Liver (tissue), 3 donors: ENCODE measurements at regions not wholly inside any gene's neighbourhood (a gene's known extent, or its start where the extent isn't known, plus 50 kb on each side); places are given as distances from the start of the nearest gene placed in this dataset.

ENCODE experiments used
- EGR1 ChIP-seq, 2 donors: IDR thresholded peaks; 2 replicates each; pipeline ENCODE4 v1.6.1; 2016 to 2018; ENCODE audit warnings: antibody characterized with exemption in 2 of 2, low read depth in 2 of 2
- FOXA2 ChIP-seq: IDR thresholded peaks from 2 replicates; pipeline ENCODE4 v1.6.1; 2016; ENCODE audit warnings: antibody characterized with exemption
- GABPA ChIP-seq, 2 donors: IDR thresholded peaks in 1 of 2; conservative IDR thresholded peaks in 1 of 2; 2 replicates each; pipeline ENCODE4 v1.6.1; 2016; ENCODE audit warnings: antibody characterized with exemption in 2 of 2, mild to moderate bottlenecking in 1 of 2, moderate library complexity in 1 of 2
- HNF4G ChIP-seq: IDR thresholded peaks from 2 replicates; pipeline ENCODE4 v1.6.1; 2016; ENCODE audit warnings: antibody characterized with exemption
- JUND ChIP-seq, 2 donors: IDR thresholded peaks; 2 replicates each; pipeline ENCODE4 v1.6.1; 2016; ENCODE audit warnings: antibody characterized with exemption in 2 of 2
- RAD21 ChIP-seq, 2 donors: IDR thresholded peaks; 2 replicates each; pipeline ENCODE4 v1.6.1; 2016; ENCODE audit warnings: antibody characterized with exemption in 2 of 2, mild to moderate bottlenecking in 2 of 2
- SP1 ChIP-seq: IDR thresholded peaks from 2 replicates; pipeline ENCODE4 v1.6.1; 2018; ENCODE audit warnings: antibody characterized with exemption, mild to moderate bottlenecking
- TAF1 ChIP-seq: conservative IDR thresholded peaks from 2 replicates; pipeline ENCODE4 v1.6.1; 2016; ENCODE audit warnings: antibody characterized with exemption, mild to moderate bottlenecking
- YY1 ChIP-seq: IDR thresholded peaks from 2 replicates; pipeline ENCODE4 v1.6.1; 2016; ENCODE audit warnings: antibody characterized with exemption, mild to moderate bottlenecking
- TF ChIP-seq, protein P1 (sequence below): fragments of 150-350 bp; IDR thresholded peaks from 2 replicates; pipeline ENCODE4 v1.5.1; 2017; ENCODE audit warnings: improper control_type of control experiment, low read depth, low read length; ENCODE audit not compliant: missing input control
- TF ChIP-seq, protein P2 (sequence below): IDR thresholded peaks from 2 replicates; pipeline ENCODE4 v1.6.1; 2016; ENCODE audit warnings: antibody characterized with exemption
- TF ChIP-seq, protein P3 (sequence below): IDR thresholded peaks from 2 replicates; pipeline ENCODE4 v1.6.1; 2016; ENCODE audit warnings: antibody characterized with exemption, mild to moderate bottlenecking
- TF ChIP-seq, protein P4 (sequence below): IDR thresholded peaks from 2 replicates; pipeline ENCODE4 v1.6.1; 2016; ENCODE audit warnings: antibody characterized with exemption
- TF ChIP-seq, protein P5 (sequence below): IDR thresholded peaks from 2 replicates; pipeline ENCODE4 v1.6.1; 2016; ENCODE audit warnings: antibody characterized with exemption
- donor health status: healthy.
- donor health status: healthy.

DNA sequence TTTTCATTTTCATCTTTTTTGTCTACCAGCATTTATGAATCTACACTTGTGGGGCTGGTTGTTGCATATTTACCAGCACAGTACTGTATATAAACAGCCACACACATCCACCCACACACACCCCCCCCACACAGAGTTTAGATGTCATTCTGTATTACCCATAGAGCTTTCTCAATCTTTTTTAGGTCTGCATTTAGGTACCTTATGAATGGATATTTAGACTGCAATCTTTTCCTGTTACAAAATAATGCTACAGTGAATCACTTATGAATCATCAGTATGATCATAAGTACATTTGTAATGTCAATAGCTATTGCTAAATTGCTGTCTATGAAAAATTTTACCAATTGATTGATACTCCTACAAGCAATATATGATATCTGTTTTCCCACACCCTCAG lies 67.3 kb upstream of the STK38L start:
- TF ChIP-seq, protein P1, sequence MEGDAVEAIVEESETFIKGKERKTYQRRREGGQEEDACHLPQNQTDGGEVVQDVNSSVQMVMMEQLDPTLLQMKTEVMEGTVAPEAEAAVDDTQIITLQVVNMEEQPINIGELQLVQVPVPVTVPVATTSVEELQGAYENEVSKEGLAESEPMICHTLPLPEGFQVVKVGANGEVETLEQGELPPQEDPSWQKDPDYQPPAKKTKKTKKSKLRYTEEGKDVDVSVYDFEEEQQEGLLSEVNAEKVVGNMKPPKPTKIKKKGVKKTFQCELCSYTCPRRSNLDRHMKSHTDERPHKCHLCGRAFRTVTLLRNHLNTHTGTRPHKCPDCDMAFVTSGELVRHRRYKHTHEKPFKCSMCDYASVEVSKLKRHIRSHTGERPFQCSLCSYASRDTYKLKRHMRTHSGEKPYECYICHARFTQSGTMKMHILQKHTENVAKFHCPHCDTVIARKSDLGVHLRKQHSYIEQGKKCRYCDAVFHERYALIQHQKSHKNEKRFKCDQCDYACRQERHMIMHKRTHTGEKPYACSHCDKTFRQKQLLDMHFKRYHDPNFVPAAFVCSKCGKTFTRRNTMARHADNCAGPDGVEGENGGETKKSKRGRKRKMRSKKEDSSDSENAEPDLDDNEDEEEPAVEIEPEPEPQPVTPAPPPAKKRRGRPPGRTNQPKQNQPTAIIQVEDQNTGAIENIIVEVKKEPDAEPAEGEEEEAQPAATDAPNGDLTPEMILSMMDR = no peak
- TF ChIP-seq, protein P2, sequence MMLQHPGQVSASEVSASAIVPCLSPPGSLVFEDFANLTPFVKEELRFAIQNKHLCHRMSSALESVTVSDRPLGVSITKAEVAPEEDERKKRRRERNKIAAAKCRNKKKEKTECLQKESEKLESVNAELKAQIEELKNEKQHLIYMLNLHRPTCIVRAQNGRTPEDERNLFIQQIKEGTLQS = no peak
- TF ChIP-seq TAF1 = no peak
- TF ChIP-seq HNF4G = no peak
- TF ChIP-seq SP1 = no peak
- TF ChIP-seq, protein P3, sequence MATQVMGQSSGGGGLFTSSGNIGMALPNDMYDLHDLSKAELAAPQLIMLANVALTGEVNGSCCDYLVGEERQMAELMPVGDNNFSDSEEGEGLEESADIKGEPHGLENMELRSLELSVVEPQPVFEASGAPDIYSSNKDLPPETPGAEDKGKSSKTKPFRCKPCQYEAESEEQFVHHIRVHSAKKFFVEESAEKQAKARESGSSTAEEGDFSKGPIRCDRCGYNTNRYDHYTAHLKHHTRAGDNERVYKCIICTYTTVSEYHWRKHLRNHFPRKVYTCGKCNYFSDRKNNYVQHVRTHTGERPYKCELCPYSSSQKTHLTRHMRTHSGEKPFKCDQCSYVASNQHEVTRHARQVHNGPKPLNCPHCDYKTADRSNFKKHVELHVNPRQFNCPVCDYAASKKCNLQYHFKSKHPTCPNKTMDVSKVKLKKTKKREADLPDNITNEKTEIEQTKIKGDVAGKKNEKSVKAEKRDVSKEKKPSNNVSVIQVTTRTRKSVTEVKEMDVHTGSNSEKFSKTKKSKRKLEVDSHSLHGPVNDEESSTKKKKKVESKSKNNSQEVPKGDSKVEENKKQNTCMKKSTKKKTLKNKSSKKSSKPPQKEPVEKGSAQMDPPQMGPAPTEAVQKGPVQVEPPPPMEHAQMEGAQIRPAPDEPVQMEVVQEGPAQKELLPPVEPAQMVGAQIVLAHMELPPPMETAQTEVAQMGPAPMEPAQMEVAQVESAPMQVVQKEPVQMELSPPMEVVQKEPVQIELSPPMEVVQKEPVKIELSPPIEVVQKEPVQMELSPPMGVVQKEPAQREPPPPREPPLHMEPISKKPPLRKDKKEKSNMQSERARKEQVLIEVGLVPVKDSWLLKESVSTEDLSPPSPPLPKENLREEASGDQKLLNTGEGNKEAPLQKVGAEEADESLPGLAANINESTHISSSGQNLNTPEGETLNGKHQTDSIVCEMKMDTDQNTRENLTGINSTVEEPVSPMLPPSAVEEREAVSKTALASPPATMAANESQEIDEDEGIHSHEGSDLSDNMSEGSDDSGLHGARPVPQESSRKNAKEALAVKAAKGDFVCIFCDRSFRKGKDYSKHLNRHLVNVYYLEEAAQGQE = no peak
- TF ChIP-seq, protein P4, sequence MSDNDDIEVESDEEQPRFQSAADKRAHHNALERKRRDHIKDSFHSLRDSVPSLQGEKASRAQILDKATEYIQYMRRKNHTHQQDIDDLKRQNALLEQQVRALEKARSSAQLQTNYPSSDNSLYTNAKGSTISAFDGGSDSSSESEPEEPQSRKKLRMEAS = no peak
- no peak for TF ChIP-seq YY1
- no peak for TF ChIP-seq RAD21 (IDR thresholded peaks at IDR 0.05)
- no peak for TF ChIP-seq FOXA2
- TF ChIP-seq, protein P5, sequence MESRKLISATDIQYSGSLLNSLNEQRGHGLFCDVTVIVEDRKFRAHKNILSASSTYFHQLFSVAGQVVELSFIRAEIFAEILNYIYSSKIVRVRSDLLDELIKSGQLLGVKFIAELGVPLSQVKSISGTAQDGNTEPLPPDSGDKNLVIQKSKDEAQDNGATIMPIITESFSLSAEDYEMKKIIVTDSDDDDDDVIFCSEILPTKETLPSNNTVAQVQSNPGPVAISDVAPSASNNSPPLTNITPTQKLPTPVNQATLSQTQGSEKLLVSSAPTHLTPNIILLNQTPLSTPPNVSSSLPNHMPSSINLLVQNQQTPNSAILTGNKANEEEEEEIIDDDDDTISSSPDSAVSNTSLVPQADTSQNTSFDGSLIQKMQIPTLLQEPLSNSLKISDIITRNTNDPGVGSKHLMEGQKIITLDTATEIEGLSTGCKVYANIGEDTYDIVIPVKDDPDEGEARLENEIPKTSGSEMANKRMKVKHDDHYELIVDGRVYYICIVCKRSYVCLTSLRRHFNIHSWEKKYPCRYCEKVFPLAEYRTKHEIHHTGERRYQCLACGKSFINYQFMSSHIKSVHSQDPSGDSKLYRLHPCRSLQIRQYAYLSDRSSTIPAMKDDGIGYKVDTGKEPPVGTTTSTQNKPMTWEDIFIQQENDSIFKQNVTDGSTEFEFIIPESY = no peak
- no peak for TF ChIP-seq JUND (IDR thresholded peaks at IDR 0.05)
- no peak for TF ChIP-seq GABPA (IDR thresholded peaks at IDR 0.05 in 1 of 2, conservative IDR thresholded peaks at IDR 0.05 in 1 of 2)
- no peak for TF ChIP-seq EGR1 (IDR thresholded peaks at IDR 0.05; ENCODE audit: low read depth in 2 of 2)
